OCI-LY7 (cell line): ENCODE measurements at regions not wholly inside any gene's neighbourhood (a gene's known extent, or its start where the extent isn't known, plus 50 kb on each side); places are given as distances from the start of the nearest gene placed in this dataset.

ENCODE experiments used
- CTCF ChIP-seq: fragments of 200-600 bp; sonication (generic); conservative IDR thresholded peaks from 2 replicates; pipeline ENCODE4 v1.5.1; 2014; ENCODE audit warnings: mild to moderate bottlenecking, antibody characterized with exemption, low read length, moderate library complexity, mixed read lengths
- EZH2phosphoT487 ChIP-seq: fragments of 200-600 bp; sonication (generic); IDR thresholded peaks from 2 replicates; pipeline ENCODE4 v1.6.1; 2018; ENCODE audit warnings: low read depth, borderline replicate concordance, mild to moderate bottlenecking, mixed run types, antibody characterized with exemption, low read length, moderate library complexity, mixed read lengths

- TF ChIP-seq EZH2phosphoT487 = no peak
- TF ChIP-seq CTCF = no peak
Measured at GRCh38 chr14:87443039-87443438, 549.9 kb downstream of the GALC start.
